A549 (cell line): ENCODE measurements at regions not wholly inside any gene's neighbourhood (a gene's known extent, or its start where the extent isn't known, plus 50 kb on each side); places are given as distances from the start of the nearest gene placed in this dataset.

Source experiments
- CBX8 ChIP-seq: fragments of 200-600 bp; sonication (generic); IDR thresholded peaks from 2 replicates; pipeline ENCODE4 v1.6.1; 2016
- CEBPB ChIP-seq, 2 experiments: fragments of >200 bp in 1 of 2; sonication (Bioruptor Twin) in 1 of 2; formaldehyde crosslinking in 1 of 2; IDR thresholded peaks; 2 replicates each; pipeline ENCODE4 v1.6.1; 2012 to 2016
- ELK1 ChIP-seq: fragments of 150-350 bp; IDR thresholded peaks from 2 replicates; pipeline ENCODE4 v1.6.1; 2014; ENCODE audit warnings: low read depth, mild to moderate bottlenecking, low read length
- EP300 ChIP-seq, 2 experiments: fragments of >200 bp; sonication (Bioruptor Twin); formaldehyde crosslinking; IDR thresholded peaks; 2 replicates in 1 of 2; 3 replicates in 1 of 2; pipeline ENCODE4 v1.6.1; 2016 to 2017
- JUN ChIP-seq, 2 experiments: fragments of >200 bp; sonication (Bioruptor Twin); formaldehyde crosslinking; IDR thresholded peaks; 2 replicates in 1 of 2; 3 replicates in 1 of 2; pipeline ENCODE4 v1.6.1; 2016 to 2017
- MAFK ChIP-seq: fragments of 450-650 bp; IDR thresholded peaks from 2 replicates; pipeline ENCODE4 v1.6.1; 2014; ENCODE audit not compliant: partially characterized antibody
- RAD21 ChIP-seq, 2 experiments: fragments of >200 bp in 1 of 2; sonication (Bioruptor Twin) in 1 of 2; formaldehyde crosslinking in 1 of 2; IDR thresholded peaks in 1 of 2; conservative IDR thresholded peaks in 1 of 2; 2 replicates in 1 of 2; 3 replicates in 1 of 2; pipeline ENCODE4 v1.6.1; 2012 to 2018; ENCODE audit warnings: inconsistent platforms in 1 of 2
- USF2 ChIP-seq: fragments of 450-650 bp; IDR thresholded peaks from 2 replicates; pipeline ENCODE4 v1.6.1; 2014; ENCODE audit warnings: antibody characterized with exemption
- TF ChIP-seq, protein P1 (sequence below): fragments of >200 bp; sonication (Bioruptor Twin); formaldehyde crosslinking; IDR thresholded peaks from 3 replicates; pipeline ENCODE4 v1.5.1; 2016
- TF ChIP-seq, protein P2 (sequence below): fragments of >200 bp; sonication (Bioruptor Twin); formaldehyde crosslinking; IDR thresholded peaks from 3 replicates; pipeline ENCODE4 v1.6.1; 2016

DNA sequence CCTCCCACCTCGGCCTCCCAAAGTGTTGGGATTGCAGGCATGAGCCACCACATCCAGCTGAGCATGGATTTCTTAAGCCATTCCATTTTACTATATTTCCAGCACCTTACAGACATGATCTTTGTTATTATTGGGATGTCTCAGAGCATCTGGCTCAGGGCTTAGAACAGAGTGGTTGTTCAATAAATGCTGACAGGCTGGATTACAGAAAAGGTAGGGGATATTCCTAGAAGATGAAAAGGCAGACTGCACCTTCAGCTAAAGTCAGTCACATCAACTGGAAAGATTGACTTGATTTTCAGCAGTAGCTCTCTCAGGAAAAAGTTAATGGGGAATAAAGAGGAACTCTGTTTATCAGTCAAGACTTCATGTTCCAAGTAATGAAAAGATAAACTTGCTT is 360.3 kb upstream of the ERCC4 start:
- no peak for TF ChIP-seq CEBPB (IDR thresholded peaks at IDR 0.05)
- TF ChIP-seq, protein P1, sequence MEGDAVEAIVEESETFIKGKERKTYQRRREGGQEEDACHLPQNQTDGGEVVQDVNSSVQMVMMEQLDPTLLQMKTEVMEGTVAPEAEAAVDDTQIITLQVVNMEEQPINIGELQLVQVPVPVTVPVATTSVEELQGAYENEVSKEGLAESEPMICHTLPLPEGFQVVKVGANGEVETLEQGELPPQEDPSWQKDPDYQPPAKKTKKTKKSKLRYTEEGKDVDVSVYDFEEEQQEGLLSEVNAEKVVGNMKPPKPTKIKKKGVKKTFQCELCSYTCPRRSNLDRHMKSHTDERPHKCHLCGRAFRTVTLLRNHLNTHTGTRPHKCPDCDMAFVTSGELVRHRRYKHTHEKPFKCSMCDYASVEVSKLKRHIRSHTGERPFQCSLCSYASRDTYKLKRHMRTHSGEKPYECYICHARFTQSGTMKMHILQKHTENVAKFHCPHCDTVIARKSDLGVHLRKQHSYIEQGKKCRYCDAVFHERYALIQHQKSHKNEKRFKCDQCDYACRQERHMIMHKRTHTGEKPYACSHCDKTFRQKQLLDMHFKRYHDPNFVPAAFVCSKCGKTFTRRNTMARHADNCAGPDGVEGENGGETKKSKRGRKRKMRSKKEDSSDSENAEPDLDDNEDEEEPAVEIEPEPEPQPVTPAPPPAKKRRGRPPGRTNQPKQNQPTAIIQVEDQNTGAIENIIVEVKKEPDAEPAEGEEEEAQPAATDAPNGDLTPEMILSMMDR = no peak
- no peak for TF ChIP-seq ELK1
- TF ChIP-seq MAFK = no peak
- TF ChIP-seq USF2 = no peak
- TF ChIP-seq, protein P2, sequence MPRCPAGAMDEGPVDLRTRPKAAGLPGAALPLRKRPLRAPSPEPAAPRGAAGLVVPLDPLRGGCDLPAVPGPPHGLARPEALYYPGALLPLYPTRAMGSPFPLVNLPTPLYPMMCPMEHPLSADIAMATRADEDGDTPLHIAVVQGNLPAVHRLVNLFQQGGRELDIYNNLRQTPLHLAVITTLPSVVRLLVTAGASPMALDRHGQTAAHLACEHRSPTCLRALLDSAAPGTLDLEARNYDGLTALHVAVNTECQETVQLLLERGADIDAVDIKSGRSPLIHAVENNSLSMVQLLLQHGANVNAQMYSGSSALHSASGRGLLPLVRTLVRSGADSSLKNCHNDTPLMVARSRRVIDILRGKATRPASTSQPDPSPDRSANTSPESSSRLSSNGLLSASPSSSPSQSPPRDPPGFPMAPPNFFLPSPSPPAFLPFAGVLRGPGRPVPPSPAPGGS = no peak
- TF ChIP-seq CBX8 = no peak
- TF ChIP-seq RAD21 (conservative IDR thresholded peaks at IDR 0.05 in 1 of 2, IDR thresholded peaks at IDR 0.05 in 1 of 2) = no peak
- TF ChIP-seq JUN (IDR thresholded peaks at IDR 0.05) = no peak
- no peak for TF ChIP-seq EP300 (IDR thresholded peaks at IDR 0.05)
